GM10248 (cell line): ENCODE measurements at regions not wholly inside any gene's neighbourhood (a gene's known extent, or its start where the extent isn't known, plus 50 kb on each side); places are given as distances from the start of the nearest gene placed in this dataset.

ENCODE experiments used
- CTCF ChIA-PET: fragments of 300-600 bp; sonication (Branson Sonifier 250); formaldehyde crosslinking; extraction: SDS; loops from one replicate; lab custom pipeline; 2021; ENCODE audit warnings: antibody characterized with exemption; lab: Yijun Ruan, JAX
- POLR2A ChIA-PET: fragments of 350-650 bp; sonication (Branson Sonifier 250); formaldehyde crosslinking; extraction: SDS; loops from one replicate; lab custom pipeline; 2020; ENCODE audit warnings: antibody characterized with exemption; lab: Yijun Ruan, JAX
- DNase-seq: peaks from one replicate; pipeline ENCODE4 v3.0.0; 2012; ENCODE audit errors: extremely low spot score
- TF ChIP-seq, protein P1 (sequence below): IDR thresholded peaks from 2 replicates; pipeline ENCODE4 v1.5.1; 2012; ENCODE audit warnings: mild to moderate bottlenecking, low read depth; ENCODE audit errors: extremely low read depth, missing control alignments, control extremely low read depth

DNA sequence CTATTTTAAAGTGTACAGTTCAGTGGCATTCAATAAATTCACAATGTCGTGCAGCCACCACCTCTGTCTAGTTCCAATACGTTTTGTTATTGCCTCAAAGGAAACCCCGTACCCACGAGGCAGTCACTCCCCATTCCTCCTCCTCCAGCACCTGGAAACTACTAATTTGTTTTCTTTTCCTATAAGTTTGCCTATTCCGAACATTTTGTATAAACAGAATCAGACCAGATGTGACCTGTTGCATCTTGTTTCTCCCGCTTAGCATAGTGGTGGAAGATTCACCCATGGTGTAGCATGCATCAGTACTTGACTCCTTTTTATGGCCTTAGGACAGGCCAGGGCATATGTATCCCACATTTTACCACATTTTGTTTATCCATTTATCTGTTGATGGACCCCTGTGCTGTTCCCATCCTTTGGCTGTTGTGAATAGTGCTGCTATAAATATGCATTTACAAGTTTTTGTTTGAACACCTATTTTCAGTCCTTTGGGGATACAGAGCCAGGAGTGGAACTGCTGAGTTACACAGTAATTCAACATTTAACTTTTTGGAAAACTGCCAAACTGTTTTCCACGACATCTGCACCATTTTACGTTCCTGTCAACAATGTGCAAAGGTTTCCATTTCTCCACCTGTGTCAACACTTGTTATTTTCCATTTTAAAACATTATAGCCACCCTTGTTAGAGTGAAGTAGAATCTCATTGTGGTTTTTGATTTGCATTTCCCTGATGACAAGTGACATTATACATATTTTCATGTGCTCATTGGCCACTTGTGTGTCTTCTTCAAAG is 57.8 kb upstream of the STX18 start:
- DNase-seq = no peak
- ChIA-PET POLR2A (no interaction called here), CTCF (no interaction called here)
- TF ChIP-seq, protein P1, sequence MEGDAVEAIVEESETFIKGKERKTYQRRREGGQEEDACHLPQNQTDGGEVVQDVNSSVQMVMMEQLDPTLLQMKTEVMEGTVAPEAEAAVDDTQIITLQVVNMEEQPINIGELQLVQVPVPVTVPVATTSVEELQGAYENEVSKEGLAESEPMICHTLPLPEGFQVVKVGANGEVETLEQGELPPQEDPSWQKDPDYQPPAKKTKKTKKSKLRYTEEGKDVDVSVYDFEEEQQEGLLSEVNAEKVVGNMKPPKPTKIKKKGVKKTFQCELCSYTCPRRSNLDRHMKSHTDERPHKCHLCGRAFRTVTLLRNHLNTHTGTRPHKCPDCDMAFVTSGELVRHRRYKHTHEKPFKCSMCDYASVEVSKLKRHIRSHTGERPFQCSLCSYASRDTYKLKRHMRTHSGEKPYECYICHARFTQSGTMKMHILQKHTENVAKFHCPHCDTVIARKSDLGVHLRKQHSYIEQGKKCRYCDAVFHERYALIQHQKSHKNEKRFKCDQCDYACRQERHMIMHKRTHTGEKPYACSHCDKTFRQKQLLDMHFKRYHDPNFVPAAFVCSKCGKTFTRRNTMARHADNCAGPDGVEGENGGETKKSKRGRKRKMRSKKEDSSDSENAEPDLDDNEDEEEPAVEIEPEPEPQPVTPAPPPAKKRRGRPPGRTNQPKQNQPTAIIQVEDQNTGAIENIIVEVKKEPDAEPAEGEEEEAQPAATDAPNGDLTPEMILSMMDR = no peak

DNA sequence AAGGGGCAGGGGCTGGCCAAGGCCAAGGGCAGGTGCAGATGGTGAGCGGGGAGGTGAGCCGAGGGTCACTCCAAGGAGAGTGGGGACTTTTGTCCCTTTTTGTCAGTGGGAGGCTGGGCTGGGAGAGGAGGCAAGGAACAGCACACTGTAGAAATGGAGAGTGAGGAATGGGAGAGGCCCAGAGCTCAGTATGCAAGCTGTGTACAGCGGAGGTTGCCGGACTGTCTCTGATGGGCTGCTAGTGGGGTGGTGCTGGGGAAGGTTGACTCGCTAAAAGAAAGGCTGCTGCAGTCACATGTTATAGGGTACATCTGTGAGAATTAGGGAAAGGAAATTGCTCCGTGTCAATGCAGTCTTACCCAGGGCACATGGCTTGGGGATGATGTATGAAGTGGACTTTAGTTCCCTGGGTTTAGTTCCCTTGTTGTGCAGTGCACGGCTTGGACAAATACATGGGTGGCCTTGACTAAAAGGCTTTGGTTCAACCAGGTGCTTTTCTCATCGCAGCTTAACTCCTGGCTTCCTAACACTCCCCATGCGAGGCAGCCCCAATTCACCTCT is 57.1 kb upstream of the STX18 start:
- no peak for DNase-seq
- TF ChIP-seq, protein P1 = no peak
- CTCF ChIA-PET = no interaction called here
- POLR2A ChIA-PET = no interaction called here

DNA sequence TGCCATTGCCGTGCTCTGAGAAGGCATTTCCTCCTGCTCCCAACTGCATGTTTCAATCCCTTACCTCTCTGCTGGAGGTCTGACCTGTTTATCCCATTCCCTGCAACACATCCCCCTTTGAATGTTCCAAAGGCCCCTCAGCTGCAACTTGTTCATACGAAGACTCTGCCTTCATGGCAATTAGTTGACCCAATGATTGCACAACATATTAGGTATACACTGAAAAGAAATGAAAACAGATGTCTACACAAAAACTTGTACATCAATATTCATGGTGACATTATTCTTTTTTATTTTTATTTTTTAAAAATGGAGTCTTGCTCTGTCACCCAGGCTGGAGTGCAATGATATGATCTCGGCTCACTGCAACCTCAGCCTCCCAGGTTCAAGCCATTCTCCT is 54.9 kb upstream of the STX18 start:
- no peak for DNase-seq
- ChIA-PET CTCF (no interaction called here), POLR2A (no interaction called here)
- TF ChIP-seq, protein P1 = no peak

DNA sequence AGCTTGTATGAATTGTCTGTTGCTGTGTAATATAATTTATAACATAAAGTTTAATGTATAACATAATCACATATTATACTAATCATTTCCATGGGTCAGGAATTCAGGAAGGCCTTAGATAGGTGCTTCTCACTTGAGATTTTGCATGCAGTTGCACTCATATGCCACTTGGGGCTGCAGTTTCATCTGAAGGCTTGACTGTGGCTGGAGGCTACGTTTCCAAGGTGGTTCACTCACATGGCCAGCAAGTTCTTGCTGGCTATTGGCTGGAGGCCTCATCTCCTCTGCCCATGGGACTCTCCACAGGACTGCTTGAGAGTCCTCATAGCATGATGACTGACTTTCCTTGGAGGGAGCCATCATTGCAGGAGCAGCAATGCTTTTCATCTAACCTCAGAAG is 53.4 kb upstream of the STX18 start:
- DNase-seq = no peak
- POLR2A ChIA-PET = no interaction called here
- TF ChIP-seq, protein P1 = no peak
- CTCF ChIA-PET = interaction anchor here (0.8 to 1.4 kb wide), 2 partner anchors 22 to 24 kb away, joined by 3 to 4 read pairs; no protein-coding TSS in a partner anchor

DNA sequence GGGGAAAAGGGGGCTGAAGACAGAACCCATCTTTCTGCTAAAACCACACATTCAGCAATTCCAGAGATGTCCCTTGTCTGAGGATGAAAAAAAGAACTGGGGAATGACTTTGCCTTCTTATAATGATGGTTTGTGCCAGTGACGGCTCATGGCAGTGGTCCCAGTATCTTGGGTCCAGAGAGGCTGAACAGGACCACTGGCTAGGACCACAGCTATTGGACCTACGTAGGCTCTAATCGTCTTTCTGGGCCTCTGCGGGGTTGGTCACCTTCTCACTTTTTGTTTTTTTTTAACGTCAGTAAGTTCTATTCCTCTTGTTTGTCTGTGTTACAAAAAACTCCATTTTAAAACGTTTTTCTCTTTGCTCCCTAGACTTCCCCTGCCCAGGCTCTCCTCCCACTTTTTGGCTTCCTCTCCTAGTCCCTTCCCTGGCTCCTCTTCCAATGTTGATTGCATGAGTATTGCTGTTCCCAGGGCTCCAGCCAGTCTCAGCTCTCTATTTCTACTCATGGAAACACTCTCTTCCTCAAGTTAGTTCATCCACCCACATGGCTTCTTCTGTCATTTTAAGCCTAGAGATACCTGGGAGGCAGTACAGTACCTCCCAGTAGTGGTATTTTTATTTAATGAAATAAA is 52.6 kb upstream of the STX18 start:
- TF ChIP-seq, protein P1 = no peak
- DNase-seq = no peak
- ChIA-PET CTCF (interaction anchor here (1.0 to 1.4 kb wide), 2 partner anchors 21 to 70 kb away, joined by 3 to 4 read pairs; no protein-coding TSS in a partner anchor), POLR2A (no interaction called here)

DNA sequence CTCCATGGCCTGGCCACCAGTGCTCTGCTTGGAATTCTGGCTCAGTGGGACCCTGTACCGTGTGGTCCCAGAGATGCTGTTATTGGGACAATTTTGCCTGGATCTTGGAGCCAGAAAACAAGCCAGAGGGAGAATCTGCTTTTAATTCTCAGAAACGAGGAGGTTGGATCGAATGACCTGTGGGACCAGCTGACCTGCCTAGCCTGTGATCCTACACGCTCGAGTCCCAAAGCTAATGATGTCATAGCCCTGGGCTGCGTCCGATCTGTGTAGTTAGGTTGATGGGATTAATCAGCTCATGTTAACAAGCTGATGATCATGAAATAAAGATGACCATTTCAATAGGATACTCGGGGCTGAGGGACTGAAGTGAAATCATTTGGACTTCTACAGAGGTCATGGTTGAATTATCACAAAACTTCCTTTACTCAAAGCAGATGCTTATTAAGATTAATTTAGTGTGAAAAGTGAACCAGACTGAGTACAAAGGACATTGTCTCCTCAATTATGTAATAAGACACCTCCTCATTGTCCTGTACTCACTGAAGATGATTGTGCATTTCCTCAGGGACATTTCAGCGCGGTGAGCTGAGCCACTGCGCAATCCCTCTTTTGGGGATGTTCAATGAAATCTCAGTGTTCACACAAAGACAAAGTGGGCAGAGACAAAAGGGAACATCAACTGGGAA is 51.9 kb upstream of the STX18 start:
- no peak for DNase-seq
- CTCF ChIA-PET = interaction anchor here (1.0 to 1.4 kb wide), 2 partner anchors 21 to 69 kb away, joined by 3 to 4 read pairs; no protein-coding TSS in a partner anchor
- TF ChIP-seq, protein P1 = no peak
- POLR2A ChIA-PET = no interaction called here
